GM12891 (cell line): ENCODE measurements at regions not wholly inside any gene's neighbourhood (a gene's known extent, or its start where the extent isn't known, plus 50 kb on each side); places are given as distances from the start of the nearest gene placed in this dataset.

ENCODE experiments used
- POLR2A ChIP-seq: IDR thresholded peaks from 2 replicates; pipeline ENCODE4 v1.6.1; 2011; ENCODE audit warnings: low read depth, low read length, control low read depth
- POLR2AphosphoS5 ChIP-seq: IDR thresholded peaks from 2 replicates; pipeline ENCODE4 v1.6.1; 2011; ENCODE audit warnings: low read depth, low read length, control low read depth
- TAF1 ChIP-seq: IDR thresholded peaks from 2 replicates; pipeline ENCODE4 v1.6.1; 2011; ENCODE audit warnings: low read depth, low read length, control low read depth

GRCh38 chr16:76705892-76706291 is 428.7 kb downstream of the CNTNAP4 start:
- TF ChIP-seq POLR2AphosphoS5: no peak
- TF ChIP-seq POLR2A: no peak
- no peak for TF ChIP-seq TAF1
